ENCODE measurements at regions not wholly inside any gene's neighbourhood (a gene's known extent, or its start where the extent isn't known, plus 50 kb on each side); places are given as distances from the start of the nearest gene placed in this dataset.
"Not testable (repeated sequence)": the region's sequence is repeated elsewhere in the genome, so short reads cannot be mapped to it uniquely, and the experiment has no call there.

GRCh38 chr2:20113004-20113796 lies 61.8 kb upstream of the LAPTM4A start:
- H3K4me1 Mint-ChIP-seq (ENCODE audit: low read depth) = peaks cover 4% of the 10 kb centered on the region
- no peak for TF ChIP-seq CTCF (IDR thresholded peaks at IDR 0.05)
- peaks cover 2% of the 10 kb centered on the region for H3K36me3 Mint-ChIP-seq (ENCODE audit: low read depth)
- H3K27me3 Mint-ChIP-seq (ENCODE audit: low read depth) = no peaks in the 10 kb centered on the region
- DNase-seq (ENCODE audit: low spot score) = no peak
- H3K27ac Mint-ChIP-seq (ENCODE audit: unreplicated experiment) = no peak overlapping the region
- no peak overlapping the region for H3K4me3 Mint-ChIP-seq (ENCODE audit: unreplicated experiment)
- H3K9me3 Mint-ChIP-seq (ENCODE audit: low read depth) = peaks cover 3% of the 10 kb centered on the region

GRCh38 chr2:20112361-20112760 lies 60.9 kb upstream of the LAPTM4A start:
- H3K27ac Mint-ChIP-seq (ENCODE audit: unreplicated experiment); H3K4me3 Mint-ChIP-seq (ENCODE audit: unreplicated experiment); H3K36me3 Mint-ChIP-seq (ENCODE audit: low read depth); H3K27me3 Mint-ChIP-seq (ENCODE audit: low read depth); H3K4me1 Mint-ChIP-seq (ENCODE audit: low read depth); H3K9me3 Mint-ChIP-seq (ENCODE audit: low read depth); DNase-seq (ENCODE audit: low spot score): not testable (repeated sequence)

GRCh38 chr2:20111311-20112131 lies 60.1 kb upstream of the LAPTM4A start:
- DNase-seq (ENCODE audit: low spot score) = no peak
- Mint-ChIP-seq H3K27ac (ENCODE audit: unreplicated experiment) (no peak overlapping the region), H3K4me1 (ENCODE audit: low read depth) (peaks cover 4% of the 10 kb centered on the region), H3K36me3 (ENCODE audit: low read depth) (peaks cover 2% of the 10 kb centered on the region), H3K4me3 (ENCODE audit: unreplicated experiment) (no peak overlapping the region), H3K27me3 (ENCODE audit: low read depth) (no peaks in the 10 kb centered on the region), H3K9me3 (ENCODE audit: low read depth) (peaks cover 3% of the 10 kb centered on the region)
- TF ChIP-seq CTCF (IDR thresholded peaks at IDR 0.05) = no peak

GRCh38 chr2:20110876-20111275 lies 59.4 kb upstream of the LAPTM4A start:
- peaks cover 2% of the 10 kb centered on the region for H3K36me3 Mint-ChIP-seq (ENCODE audit: low read depth)
- H3K4me3 Mint-ChIP-seq (ENCODE audit: unreplicated experiment) = no peak overlapping the region
- DNase-seq (ENCODE audit: low spot score) = no peak
- H3K27me3 Mint-ChIP-seq (ENCODE audit: low read depth) = no peaks in the 10 kb centered on the region
- peaks cover 3% of the 10 kb centered on the region for H3K9me3 Mint-ChIP-seq (ENCODE audit: low read depth)
- TF ChIP-seq CTCF (IDR thresholded peaks at IDR 0.05) = no peak
- H3K4me1 Mint-ChIP-seq (ENCODE audit: low read depth) = peaks cover 4% of the 10 kb centered on the region
- no peak overlapping the region for H3K27ac Mint-ChIP-seq (ENCODE audit: unreplicated experiment)

GRCh38 chr2:20110383-20110782 lies 59.0 kb upstream of the LAPTM4A start:
- Mint-ChIP-seq H3K36me3 (ENCODE audit: low read depth) (peaks cover 2% of the 10 kb centered on the region), H3K27ac (ENCODE audit: unreplicated experiment) (no peak overlapping the region), H3K4me3 (ENCODE audit: unreplicated experiment) (no peak overlapping the region), H3K27me3 (ENCODE audit: low read depth) (no peaks in the 10 kb centered on the region), H3K4me1 (ENCODE audit: low read depth) (peaks cover 4% of the 10 kb centered on the region), H3K9me3 (ENCODE audit: low read depth) (peaks cover 3% of the 10 kb centered on the region)
- DNase-seq (ENCODE audit: low spot score) = no peak
- no peak for TF ChIP-seq CTCF (IDR thresholded peaks at IDR 0.05)
